Activated effector memory CD4-positive, alpha-beta T cell treated with Interleukin-2 at 50 U/mL for 16 hours (primary cell): ENCODE measurements at regions not wholly inside any gene's neighbourhood (a gene's known extent, or its start where the extent isn't known, plus 50 kb on each side); places are given as distances from the start of the nearest gene placed in this dataset.
"Not testable (repeated sequence)": the region's sequence is repeated elsewhere in the genome, so short reads cannot be mapped to it uniquely, and the experiment has no call there.

ENCODE experiments used
- DNase-seq: peaks from one replicate; pipeline ENCODE4 v3.0.0-alpha.2; 2020

- DNase-seq = no peak
Measured at GRCh38 chr1:101373570-101373969, 136.8 kb downstream of the S1PR1 start.

GRCh38 chr1:101375448-101375847 is 138.6 kb downstream of the S1PR1 start:
- DNase-seq = not testable (repeated sequence)

GRCh38 chr1:101376121-101377083 is 139.6 kb downstream of the S1PR1 start:
- DNase-seq = no peak

- DNase-seq = no peak
Measured at GRCh38 chr1:101377084-101377835, 140.4 kb downstream of the S1PR1 start.

- DNase-seq = no peak
Measured at GRCh38 chr1:101379037-101379436, 142.2 kb downstream of the S1PR1 start.

GRCh38 chr1:101379950-101380349 is 143.1 kb downstream of the S1PR1 start:
- DNase-seq = no peak

GRCh38 chr1:101382135-101382534 is 145.3 kb downstream of the S1PR1 start:
- DNase-seq = no peak

GRCh38 chr1:101388904-101389546 is 152.2 kb downstream of the S1PR1 start:
- no peak for DNase-seq

GRCh38 chr1:101389547-101389929 is 152.7 kb downstream of the S1PR1 start:
- DNase-seq = no peak

GRCh38 chr1:101392552-101392951 is 155.7 kb downstream of the S1PR1 start:
- no peak for DNase-seq

- no peak for DNase-seq
Measured at GRCh38 chr1:101394041-101394440, 157.2 kb downstream of the S1PR1 start.

- no peak for DNase-seq
Measured at GRCh38 chr1:101399222-101399621, 162.4 kb downstream of the S1PR1 start.

GRCh38 chr1:101406271-101406670 is 169.5 kb downstream of the S1PR1 start:
- DNase-seq = no peak

GRCh38 chr1:101406681-101407080 is 169.9 kb downstream of the S1PR1 start:
- DNase-seq = no peak

- no peak for DNase-seq
Measured at GRCh38 chr1:101407505-101408211, 170.8 kb downstream of the S1PR1 start.

- DNase-seq = no peak
Measured at GRCh38 chr1:101408212-101409042, 171.6 kb downstream of the S1PR1 start.

- DNase-seq = no peak
Measured at GRCh38 chr1:101409102-101409501, 172.3 kb downstream of the S1PR1 start.

GRCh38 chr1:101410048-101410878 is 173.4 kb downstream of the S1PR1 start:
- no peak for DNase-seq

GRCh38 chr1:101420406-101420805 is 183.6 kb downstream of the S1PR1 start:
- DNase-seq = no peak

GRCh38 chr1:101428083-101428482 is 191.3 kb downstream of the S1PR1 start:
- not testable (repeated sequence) for DNase-seq

- no peak for DNase-seq
Measured at GRCh38 chr1:101428562-101428961, 191.7 kb downstream of the S1PR1 start.
